Stimulated activated naive CD8-positive, alpha-beta T cell treated with anti-CD3 and anti-CD28 coated beads, Interleukin-15, Interleukin-2, amounts not matched to agents 100 U/mL and 50 U/mL, for 24 hours (primary cell): ENCODE measurements at regions not wholly inside any gene's neighbourhood (a gene's known extent, or its start where the extent isn't known, plus 50 kb on each side); places are given as distances from the start of the nearest gene placed in this dataset.
A peak's percentile ranks its signal among the peaks of the same experiment; 100 is the strongest.

Source experiments
- ATAC-seq: fragments of 150-1000 bp; cut with Tn5 transposase; one replicate; pipeline ENCODE4 v1.10.0; 2021
- DNase-seq: peaks from one replicate; pipeline ENCODE4 v3.0.0; 2021

GRCh38 chr15:66933932-66934867 is 131.2 kb upstream of the SMAD3 start:
- no peak for ATAC-seq
- DNase-seq = no peak

GRCh38 chr15:66934868-66935520 is 130.4 kb upstream of the SMAD3 start:
- ATAC-seq (no peak), DNase-seq (no peak)

GRCh38 chr15:66935688-66936087 is 129.7 kb upstream of the SMAD3 start:
- no peak for DNase-seq
- no peak for ATAC-seq

GRCh38 chr15:66936109-66936860 is 129.1 kb upstream of the SMAD3 start:
- DNase-seq = no peak
- no peak for ATAC-seq

GRCh38 chr15:66936861-66937582 is 128.4 kb upstream of the SMAD3 start:
- ATAC-seq (no peak), DNase-seq (no peak)

GRCh38 chr15:66937588-66937987 is 127.8 kb upstream of the SMAD3 start:
- DNase-seq (no peak), ATAC-seq (no peak)

GRCh38 chr15:66938114-66938830 is 127.1 kb upstream of the SMAD3 start:
- ATAC-seq = no peak
- no peak for DNase-seq

- DNase-seq = no peak
Measured at GRCh38 chr15:66939016-66939415, 126.4 kb upstream of the SMAD3 start.

GRCh38 chr15:66939451-66940023 is 125.9 kb upstream of the SMAD3 start:
- DNase-seq (no peak), ATAC-seq (no peak)

More at GRCh38 chr15:66939016-66939415, 126.4 kb upstream of the SMAD3 start:
- no peak for ATAC-seq

GRCh38 chr15:66940368-66940767 is 125.0 kb upstream of the SMAD3 start:
- peak; percentile 32 for DNase-seq
- peak; percentile 95 for ATAC-seq

- ATAC-seq (no peak), DNase-seq (no peak)
Measured at GRCh38 chr15:66941108-66941711, 124.2 kb upstream of the SMAD3 start.

- no peak for ATAC-seq
- no peak for DNase-seq
Measured at GRCh38 chr15:66941791-66942190, 123.6 kb upstream of the SMAD3 start.

- no peak for ATAC-seq
- no peak for DNase-seq
Measured at GRCh38 chr15:66942649-66943390, 122.6 kb upstream of the SMAD3 start.

- DNase-seq = no peak
- ATAC-seq = no peak
Measured at GRCh38 chr15:66943456-66944095, 121.8 kb upstream of the SMAD3 start.

GRCh38 chr15:66944121-66944520 is 121.3 kb upstream of the SMAD3 start:
- DNase-seq = no peak
- ATAC-seq = no peak

- DNase-seq = no peak
- ATAC-seq = no peak
Measured at GRCh38 chr15:66945286-66945685, 120.1 kb upstream of the SMAD3 start.

GRCh38 chr15:66945842-66946241 is 119.6 kb upstream of the SMAD3 start:
- no peak for ATAC-seq
- no peak for DNase-seq

- DNase-seq (peak; percentile 72), ATAC-seq (peak; percentile 52)
Measured at GRCh38 chr15:66946578-66947164, 118.7 kb upstream of the SMAD3 start.

- DNase-seq = no peak
- ATAC-seq = no peak
Measured at GRCh38 chr15:66947471-66947870, 117.9 kb upstream of the SMAD3 start.
